DND-41 (cell line): ENCODE measurements at regions not wholly inside any gene's neighbourhood (a gene's known extent, or its start where the extent isn't known, plus 50 kb on each side); places are given as distances from the start of the nearest gene placed in this dataset.

Source experiments
- CTCF ChIP-seq: IDR thresholded peaks from 2 replicates; pipeline ENCODE4 v1.5.1; 2012; ENCODE audit warnings: borderline replicate concordance, low read length, moderate library complexity, mild to moderate bottlenecking; ENCODE audit not compliant: poor library complexity, severe bottlenecking; ENCODE audit errors: extremely low read depth
- EZH2 ChIP-seq: IDR thresholded peaks from 3 replicates; pipeline ENCODE4 v1.6.1; 2012; ENCODE audit warnings: borderline replicate concordance, low read depth, mild to moderate bottlenecking, moderate library complexity, low read length, inconsistent platforms; ENCODE audit not compliant: severe bottlenecking

GRCh38 chr7:123352973-123353372 lies 153.2 kb upstream of the SLC13A1 start:
- TF ChIP-seq CTCF (no peak), EZH2 (no peak)
